ENCODE measurements at regions not wholly inside any gene's neighbourhood (a gene's known extent, or its start where the extent isn't known, plus 50 kb on each side); places are given as distances from the start of the nearest gene placed in this dataset.
"Not testable (repeated sequence)": the region's sequence is repeated elsewhere in the genome, so short reads cannot be mapped to it uniquely, and the experiment has no call there.

DNA sequence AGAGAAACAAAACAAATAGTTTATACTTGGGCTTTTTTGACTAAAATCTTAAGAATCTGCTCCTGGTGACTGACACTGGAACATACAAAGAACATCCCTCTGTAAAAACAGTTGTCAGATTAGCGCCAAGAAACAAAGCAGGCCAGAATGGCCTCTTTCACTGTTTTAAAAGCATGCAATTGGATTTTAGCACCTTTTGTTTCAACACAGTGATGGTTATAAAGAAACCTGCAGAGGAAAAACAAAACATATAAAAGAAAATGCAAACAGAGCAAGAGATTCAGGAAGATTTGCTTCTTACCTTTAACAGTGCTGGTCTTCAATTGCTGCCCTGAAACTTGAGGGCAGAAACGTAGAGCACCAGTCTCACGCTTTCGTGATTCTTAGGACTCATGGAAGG lies 652.2 kb upstream of the KCND2 start:
- Histone ChIP-seq H3K9me3 (no peaks in the 10 kb centered on the region), H3K4me1 (no peaks in the 10 kb centered on the region), H3K27me3 (no peaks in the 10 kb centered on the region), H3K4me3 (no peak overlapping the region), H3K27ac (no peak overlapping the region), H3K36me3 (no peaks in the 10 kb centered on the region)
- intact Hi-C loops (cut with DNase I) = no loop called here
- DNase-seq = no peak
- ATAC-seq = no peak
- TF ChIP-seq, protein P1, sequence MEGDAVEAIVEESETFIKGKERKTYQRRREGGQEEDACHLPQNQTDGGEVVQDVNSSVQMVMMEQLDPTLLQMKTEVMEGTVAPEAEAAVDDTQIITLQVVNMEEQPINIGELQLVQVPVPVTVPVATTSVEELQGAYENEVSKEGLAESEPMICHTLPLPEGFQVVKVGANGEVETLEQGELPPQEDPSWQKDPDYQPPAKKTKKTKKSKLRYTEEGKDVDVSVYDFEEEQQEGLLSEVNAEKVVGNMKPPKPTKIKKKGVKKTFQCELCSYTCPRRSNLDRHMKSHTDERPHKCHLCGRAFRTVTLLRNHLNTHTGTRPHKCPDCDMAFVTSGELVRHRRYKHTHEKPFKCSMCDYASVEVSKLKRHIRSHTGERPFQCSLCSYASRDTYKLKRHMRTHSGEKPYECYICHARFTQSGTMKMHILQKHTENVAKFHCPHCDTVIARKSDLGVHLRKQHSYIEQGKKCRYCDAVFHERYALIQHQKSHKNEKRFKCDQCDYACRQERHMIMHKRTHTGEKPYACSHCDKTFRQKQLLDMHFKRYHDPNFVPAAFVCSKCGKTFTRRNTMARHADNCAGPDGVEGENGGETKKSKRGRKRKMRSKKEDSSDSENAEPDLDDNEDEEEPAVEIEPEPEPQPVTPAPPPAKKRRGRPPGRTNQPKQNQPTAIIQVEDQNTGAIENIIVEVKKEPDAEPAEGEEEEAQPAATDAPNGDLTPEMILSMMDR (IDR thresholded peaks at IDR 0.05) = no peak

DNA sequence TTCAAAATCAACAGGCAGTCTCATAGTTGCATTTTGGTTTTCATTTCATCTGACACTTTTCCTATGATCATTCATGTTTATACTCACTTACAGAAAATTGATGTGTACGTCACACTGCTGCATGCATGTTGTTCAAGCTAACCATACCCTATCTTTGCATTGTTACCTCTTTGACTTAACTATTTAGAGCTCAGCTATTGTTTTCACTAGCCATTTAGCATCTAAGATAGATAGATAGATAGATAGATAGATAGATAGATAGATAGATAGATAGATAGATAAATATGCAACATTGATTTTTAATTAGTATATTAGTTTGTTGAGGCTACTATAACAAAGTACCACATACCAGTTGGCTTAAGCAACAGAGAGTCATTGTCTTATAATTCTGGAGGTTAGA lies 649.5 kb upstream of the KCND2 start:
- Histone ChIP-seq H3K4me3 (no peak overlapping the region), H3K4me1 (no peaks in the 10 kb centered on the region), H3K27me3 (no peaks in the 10 kb centered on the region), H3K9me3 (no peaks in the 10 kb centered on the region), H3K27ac (no peak overlapping the region), H3K36me3 (no peaks in the 10 kb centered on the region)
- ATAC-seq (no peak), DNase-seq (no peak)
- intact Hi-C loops (cut with DNase I) = no loop called here
- TF ChIP-seq, protein P1 (IDR thresholded peaks at IDR 0.05) = no peak

- no peak for ATAC-seq
Observed at GRCh38 chr7:119630406-119630969, 642.5 kb upstream of the KCND2 start.

GRCh38 chr7:119633812-119634211 lies 639.2 kb upstream of the KCND2 start:
- H3K9me3 ChIP-seq; H3K36me3 ChIP-seq; DNase-seq; H3K27me3 ChIP-seq; intact Hi-C loops (cut with DNase I); ATAC-seq; H3K4me1 ChIP-seq; H3K27ac ChIP-seq; H3K4me3 ChIP-seq: not testable (repeated sequence)

More at GRCh38 chr7:119630406-119630969, 642.5 kb upstream of the KCND2 start:
- Histone ChIP-seq H3K36me3 (no peaks in the 10 kb centered on the region), H3K9me3 (no peaks in the 10 kb centered on the region), H3K27ac (no peak overlapping the region), H3K4me3 (no peak overlapping the region), H3K4me1 (no peaks in the 10 kb centered on the region), H3K27me3 (no peaks in the 10 kb centered on the region)
- DNase-seq = no peak
- intact Hi-C loops (cut with DNase I) = no loop called here
- TF ChIP-seq, protein P1 (IDR thresholded peaks at IDR 0.05) = no peak

GRCh38 chr7:119640326-119640725 lies 632.6 kb upstream of the KCND2 start:
- peaks cover 0 to 17% of the 10 kb centered on the region in 2 donors for H3K9me3 ChIP-seq
- ATAC-seq (no peak), DNase-seq (no peak)
- intact Hi-C loops (cut with DNase I) = no loop called here
- no peak overlapping the region for H3K27ac ChIP-seq
- H3K4me1 ChIP-seq = no peaks in the 10 kb centered on the region
- TF ChIP-seq, protein P1 (IDR thresholded peaks at IDR 0.05) = no peak
- no peak overlapping the region for H3K4me3 ChIP-seq
- H3K27me3 ChIP-seq = no peaks in the 10 kb centered on the region
- H3K36me3 ChIP-seq = no peaks in the 10 kb centered on the region

DNA sequence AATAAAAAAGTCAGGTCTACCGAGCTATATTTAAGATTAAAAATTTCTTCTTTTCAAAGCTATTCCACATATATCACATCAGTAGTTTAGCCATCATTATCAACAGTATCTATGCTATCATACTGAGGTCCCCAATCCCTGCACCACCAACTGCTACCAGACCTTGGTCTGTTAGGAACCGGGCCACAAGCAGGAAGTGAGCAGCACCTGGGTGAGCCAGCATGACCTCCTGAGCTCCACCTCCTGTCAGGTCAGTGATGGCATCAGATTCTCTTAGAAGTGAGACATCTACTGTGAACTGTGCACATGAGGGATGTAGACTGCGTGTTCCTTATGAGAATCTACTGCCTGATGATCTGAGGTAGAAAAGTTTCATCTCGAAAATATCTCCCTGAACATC lies 632.1 kb upstream of the KCND2 start:
- no peak for DNase-seq
- intact Hi-C loops (cut with DNase I) = no loop called here
- Histone ChIP-seq H3K9me3 (peaks cover 0 to 16% of the 10 kb centered on the region in 2 donors), H3K27me3 (no peaks in the 10 kb centered on the region), H3K27ac (no peak overlapping the region), H3K36me3 (no peaks in the 10 kb centered on the region), H3K4me1 (no peaks in the 10 kb centered on the region), H3K4me3 (no peak overlapping the region)
- no peak for ATAC-seq
- TF ChIP-seq, protein P1 (IDR thresholded peaks at IDR 0.05) = no peak
